H1 (cell line): ENCODE measurements at regions not wholly inside any gene's neighbourhood (a gene's known extent, or its start where the extent isn't known, plus 50 kb on each side); places are given as distances from the start of the nearest gene placed in this dataset.

ENCODE experiments used
- CBX5 ChIP-seq: fragments of 300-800, 300-1000 bp; sonication (generic); IDR thresholded peaks from 2 replicates; pipeline ENCODE4 v1.7.1; 2016; ENCODE audit warnings: antibody characterized with exemption, low read length, low read depth
- EZH2 ChIP-seq: fragments of 200-600 bp; sonication (generic); IDR thresholded peaks from 2 replicates; pipeline ENCODE4 v1.7.1; 2012; ENCODE audit warnings: low read depth, mild to moderate bottlenecking, moderate library complexity, low read length, inconsistent platforms; ENCODE audit not compliant: severe bottlenecking
- KDM4A ChIP-seq: IDR thresholded peaks from one replicate; pipeline ENCODE4 v1.7.1; 2012; ENCODE audit warnings: low read depth, mild to moderate bottlenecking, moderate library complexity, low read length, inconsistent platforms; ENCODE audit not compliant: severe bottlenecking
- MAFK ChIP-seq: IDR thresholded peaks from 2 replicates; pipeline ENCODE4 v1.6.1; 2012; ENCODE audit warnings: low read depth, mild to moderate bottlenecking, improper control_type of control experiment, low read length
- NRF1 ChIP-seq: IDR thresholded peaks from 2 replicates; pipeline ENCODE4 v1.6.1; 2011; ENCODE audit warnings: mild to moderate bottlenecking, low read depth, low read length, improper control_type of control experiment
- RXRA ChIP-seq: IDR thresholded peaks from 2 replicates; pipeline ENCODE4 v1.6.1; 2011; ENCODE audit warnings: low read depth, mild to moderate bottlenecking, low read length, moderate library complexity; ENCODE audit not compliant: insufficient read depth
- SIX5 ChIP-seq: IDR thresholded peaks from 2 replicates; pipeline ENCODE4 v1.6.1; 2011; ENCODE audit warnings: mild to moderate bottlenecking, low read depth, low read length
- SP1 ChIP-seq: IDR thresholded peaks from 2 replicates; pipeline ENCODE4 v1.6.1; 2011; ENCODE audit warnings: low read depth, low read length
- SP4 ChIP-seq: IDR thresholded peaks from 2 replicates; pipeline ENCODE4 v1.6.1; 2012; ENCODE audit warnings: low read length, inconsistent platforms
- TBP ChIP-seq: IDR thresholded peaks from 2 replicates; pipeline ENCODE4 v1.6.1; 2011; ENCODE audit warnings: low read depth, low read length, improper control_type of control experiment
- TF ChIP-seq, protein P1 (sequence below): IDR thresholded peaks from 2 replicates; pipeline ENCODE4 v1.6.1; 2012; ENCODE audit warnings: low read length, inconsistent platforms
- TF ChIP-seq, protein P2 (sequence below), 3 experiments: IDR thresholded peaks; 1 replicate in 2 of 3; 2 replicates in 1 of 3; pipeline versions ENCODE4 v1.5.1 to v1.6.1; 2011; ENCODE audit warnings: low read length in 3 of 3, mild to moderate bottlenecking in 3 of 3, inconsistent platforms in 2 of 3, low read depth in 1 of 3, moderate library complexity in 1 of 3; ENCODE audit not compliant: insufficient read depth in 1 of 3; ENCODE audit errors: control extremely low read depth in 1 of 3
- TF ChIP-seq, protein P3 (sequence below): IDR thresholded peaks from 2 replicates; pipeline ENCODE4 v1.6.1; 2012; ENCODE audit warnings: inconsistent platforms
- TF ChIP-seq, protein P4 (sequence below): IDR thresholded peaks from 2 replicates; pipeline ENCODE4 v1.6.1; 2012; ENCODE audit warnings: inconsistent platforms

DNA sequence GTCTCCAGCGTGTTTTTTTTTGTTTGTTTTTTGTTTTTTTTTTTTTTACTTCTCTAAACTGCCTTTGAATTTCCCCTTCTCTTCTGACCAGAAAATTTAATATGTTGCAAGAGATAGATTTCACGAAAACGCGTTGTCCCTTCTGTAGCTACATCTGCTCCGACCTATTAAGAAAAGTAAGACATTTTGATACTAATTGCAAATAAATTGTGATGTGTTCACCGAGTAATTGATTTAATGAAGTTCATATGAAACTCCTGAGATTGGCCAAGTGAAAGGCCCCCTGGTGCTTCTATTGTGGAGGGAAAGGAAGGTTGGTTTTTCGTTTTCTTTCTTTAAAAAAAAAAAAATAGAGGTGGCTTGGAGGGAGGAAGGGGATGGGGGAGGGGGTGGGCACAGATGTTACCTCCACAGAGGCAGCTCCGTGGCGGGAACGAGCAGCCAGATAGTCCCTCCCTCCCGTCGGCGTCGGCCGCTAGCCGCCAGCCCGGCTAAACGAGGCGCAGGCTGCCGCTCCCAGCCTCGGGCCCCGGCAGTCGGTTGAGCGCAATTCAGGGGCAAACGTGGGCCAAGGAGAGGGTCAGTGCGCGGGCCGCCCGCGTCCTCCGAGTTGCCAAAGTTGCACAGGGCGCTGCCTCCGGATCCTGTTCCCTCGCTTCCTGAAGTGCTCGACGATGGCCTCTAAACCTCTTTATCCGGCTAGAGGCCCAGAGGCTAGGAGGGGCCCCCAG, 139.1 kb upstream of the ZIC3 start (continued):
- TF ChIP-seq, protein P1, sequence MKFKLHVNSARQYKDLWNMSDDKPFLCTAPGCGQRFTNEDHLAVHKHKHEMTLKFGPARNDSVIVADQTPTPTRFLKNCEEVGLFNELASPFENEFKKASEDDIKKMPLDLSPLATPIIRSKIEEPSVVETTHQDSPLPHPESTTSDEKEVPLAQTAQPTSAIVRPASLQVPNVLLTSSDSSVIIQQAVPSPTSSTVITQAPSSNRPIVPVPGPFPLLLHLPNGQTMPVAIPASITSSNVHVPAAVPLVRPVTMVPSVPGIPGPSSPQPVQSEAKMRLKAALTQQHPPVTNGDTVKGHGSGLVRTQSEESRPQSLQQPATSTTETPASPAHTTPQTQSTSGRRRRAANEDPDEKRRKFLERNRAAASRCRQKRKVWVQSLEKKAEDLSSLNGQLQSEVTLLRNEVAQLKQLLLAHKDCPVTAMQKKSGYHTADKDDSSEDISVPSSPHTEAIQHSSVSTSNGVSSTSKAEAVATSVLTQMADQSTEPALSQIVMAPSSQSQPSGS, result no peak
- TF ChIP-seq KDM4A (peak; percentile 56), TBP (no peak), SP4 (no peak), NRF1 (no peak), SP1 (no peak), SIX5 (no peak), CBX5 (no peak), EZH2 (no peak), MAFK (no peak), RXRA (no peak)
- TF ChIP-seq, protein P2, sequence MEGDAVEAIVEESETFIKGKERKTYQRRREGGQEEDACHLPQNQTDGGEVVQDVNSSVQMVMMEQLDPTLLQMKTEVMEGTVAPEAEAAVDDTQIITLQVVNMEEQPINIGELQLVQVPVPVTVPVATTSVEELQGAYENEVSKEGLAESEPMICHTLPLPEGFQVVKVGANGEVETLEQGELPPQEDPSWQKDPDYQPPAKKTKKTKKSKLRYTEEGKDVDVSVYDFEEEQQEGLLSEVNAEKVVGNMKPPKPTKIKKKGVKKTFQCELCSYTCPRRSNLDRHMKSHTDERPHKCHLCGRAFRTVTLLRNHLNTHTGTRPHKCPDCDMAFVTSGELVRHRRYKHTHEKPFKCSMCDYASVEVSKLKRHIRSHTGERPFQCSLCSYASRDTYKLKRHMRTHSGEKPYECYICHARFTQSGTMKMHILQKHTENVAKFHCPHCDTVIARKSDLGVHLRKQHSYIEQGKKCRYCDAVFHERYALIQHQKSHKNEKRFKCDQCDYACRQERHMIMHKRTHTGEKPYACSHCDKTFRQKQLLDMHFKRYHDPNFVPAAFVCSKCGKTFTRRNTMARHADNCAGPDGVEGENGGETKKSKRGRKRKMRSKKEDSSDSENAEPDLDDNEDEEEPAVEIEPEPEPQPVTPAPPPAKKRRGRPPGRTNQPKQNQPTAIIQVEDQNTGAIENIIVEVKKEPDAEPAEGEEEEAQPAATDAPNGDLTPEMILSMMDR (IDR thresholded peaks at IDR 0.05; ENCODE audit: control extremely low read depth in 1 of 3, insufficient read depth in 1 of 3, low read depth in 1 of 3, low read length in 3 of 3), result no peak
- TF ChIP-seq, protein P3, sequence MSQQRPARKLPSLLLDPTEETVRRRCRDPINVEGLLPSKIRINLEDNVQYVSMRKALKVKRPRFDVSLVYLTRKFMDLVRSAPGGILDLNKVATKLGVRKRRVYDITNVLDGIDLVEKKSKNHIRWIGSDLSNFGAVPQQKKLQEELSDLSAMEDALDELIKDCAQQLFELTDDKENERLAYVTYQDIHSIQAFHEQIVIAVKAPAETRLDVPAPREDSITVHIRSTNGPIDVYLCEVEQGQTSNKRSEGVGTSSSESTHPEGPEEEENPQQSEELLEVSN, result peak; percentile 78
- TF ChIP-seq, protein P4, sequence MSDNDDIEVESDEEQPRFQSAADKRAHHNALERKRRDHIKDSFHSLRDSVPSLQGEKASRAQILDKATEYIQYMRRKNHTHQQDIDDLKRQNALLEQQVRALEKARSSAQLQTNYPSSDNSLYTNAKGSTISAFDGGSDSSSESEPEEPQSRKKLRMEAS, result 0 out of 2 replicates have a peak, but pooled peaks have one; percentile 41
